SW480 (cell line): ENCODE measurements at regions not wholly inside any gene's neighbourhood (a gene's known extent, or its start where the extent isn't known, plus 50 kb on each side); places are given as distances from the start of the nearest gene placed in this dataset.
A peak's percentile ranks its signal among the peaks of the same experiment; 100 is the strongest.
"Not testable (repeated sequence)": the region's sequence is repeated elsewhere in the genome, so short reads cannot be mapped to it uniquely, and the experiment has no call there.

ENCODE experiments used
- DNase-seq: peaks from one replicate; pipeline ENCODE4 v3.0.0-alpha.2; 2016; ENCODE audit warnings: low spot score

DNA sequence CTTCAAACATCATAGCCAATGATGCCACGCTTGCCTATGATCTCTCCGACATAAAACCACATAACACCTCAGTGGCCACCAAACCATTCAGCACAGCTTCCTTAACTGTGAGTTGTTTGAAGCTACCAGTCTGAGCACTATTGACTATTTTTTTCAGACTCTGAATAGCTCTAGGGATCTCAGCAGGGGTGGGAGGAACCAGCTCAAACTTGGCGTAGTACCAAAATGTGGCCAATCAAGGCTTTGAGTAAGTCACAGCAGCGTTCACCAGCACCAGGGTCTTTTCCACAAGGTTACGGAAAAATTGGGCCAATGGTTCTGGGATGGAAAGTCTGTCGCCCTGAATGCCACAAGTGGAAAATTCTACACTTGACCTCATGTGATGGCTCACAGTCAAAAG lies 70.6 kb downstream of the SMPDL3A start:
- no peak for DNase-seq

- no peak for DNase-seq
Observed at GRCh38 chr6:122861594-122861993, 72.5 kb downstream of the SMPDL3A start.

GRCh38 chr6:122868137-122868536 lies 79.1 kb downstream of the SMPDL3A start:
- no peak for DNase-seq

DNA sequence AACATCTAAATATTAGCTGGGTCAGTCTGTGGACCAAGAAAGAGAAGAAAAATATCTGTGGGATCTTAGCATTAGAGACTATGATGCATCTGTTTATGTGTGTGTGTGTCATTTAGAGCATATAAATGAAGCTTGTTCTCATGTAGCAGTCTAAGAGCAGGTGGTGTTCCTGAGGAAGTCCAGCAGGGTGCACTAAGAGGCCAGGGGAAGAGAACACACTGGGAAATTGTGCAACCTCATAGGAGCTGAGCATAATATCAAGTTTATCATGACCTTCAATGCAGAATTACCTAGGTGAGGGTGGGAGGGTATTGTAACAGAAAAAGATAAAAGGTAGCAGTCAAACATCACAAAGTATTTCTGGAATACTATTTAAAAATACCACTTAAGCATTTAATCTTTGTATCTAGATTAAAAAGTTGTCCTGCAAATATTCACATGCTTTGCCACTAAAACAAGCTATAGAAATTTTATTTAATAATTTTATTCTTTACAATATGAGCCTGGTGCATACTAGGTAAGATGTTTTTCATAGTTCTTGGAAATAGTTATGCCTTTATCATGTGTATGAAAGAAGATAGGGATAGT lies 80.5 kb downstream of the SMPDL3A start:
- peak; percentile 62 for DNase-seq

DNA sequence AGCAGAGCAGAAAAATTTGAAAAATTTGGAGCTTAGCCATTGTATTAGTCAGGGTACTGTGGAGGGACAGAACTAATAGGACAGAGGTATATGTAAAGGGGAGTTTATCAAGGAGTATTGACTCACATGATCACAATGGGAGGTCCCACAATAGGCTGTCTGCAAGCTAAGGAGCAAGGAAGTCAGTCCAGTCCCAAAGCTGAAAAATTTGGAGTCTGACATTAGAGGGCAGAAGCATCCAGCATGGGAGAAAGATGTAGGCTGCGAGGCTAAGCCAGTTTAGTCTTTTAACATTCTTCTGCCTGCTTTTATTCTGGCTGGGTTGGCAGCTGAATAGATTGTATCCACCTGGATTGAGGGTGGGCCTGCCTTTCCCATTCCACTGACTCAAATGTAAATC lies 82.0 kb downstream of the SMPDL3A start:
- DNase-seq = no peak

- DNase-seq = no peak
Observed at GRCh38 chr6:122872311-122872710, 83.3 kb downstream of the SMPDL3A start.

DNA sequence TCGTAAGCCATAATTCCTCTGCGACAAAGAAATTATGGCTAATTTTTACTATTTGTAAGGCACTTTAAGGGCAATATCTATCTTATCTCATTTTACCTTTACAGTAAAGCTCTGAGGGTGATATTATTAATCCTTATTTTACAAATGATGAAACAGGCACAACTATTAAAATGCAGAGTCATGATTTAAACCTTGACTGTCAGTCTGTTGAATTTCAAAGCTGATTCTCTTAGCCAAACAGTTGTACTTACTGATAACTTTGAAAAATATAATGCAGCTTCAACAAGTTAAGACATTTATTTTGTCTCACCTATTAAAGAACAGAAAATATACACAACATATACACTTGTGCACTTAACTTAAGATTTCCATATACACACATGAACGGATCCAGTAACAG lies 88.2 kb downstream of the SMPDL3A start:
- DNase-seq = no peak

DNA sequence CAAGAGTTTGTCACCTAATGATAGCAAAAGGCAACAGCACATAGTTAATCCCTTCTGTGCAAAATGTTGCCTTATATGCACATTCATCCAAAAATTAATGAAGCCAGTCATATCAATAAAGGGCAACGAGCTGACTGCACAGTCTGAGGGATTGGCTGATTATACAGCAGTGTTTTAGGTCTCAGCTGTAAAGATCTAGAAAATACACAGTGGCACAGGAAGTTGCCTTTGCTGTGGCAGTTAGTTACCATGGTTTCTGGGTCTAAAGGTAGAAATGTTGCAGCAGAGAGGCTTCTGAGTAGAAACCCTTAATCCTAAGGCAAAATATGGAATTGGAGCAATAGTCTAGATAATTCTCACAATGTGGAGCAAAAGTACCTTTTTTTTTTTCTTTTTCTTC lies 89.7 kb downstream of the SMPDL3A start:
- DNase-seq = no peak

- no peak for DNase-seq
Observed at GRCh38 chr6:122886481-122886880, 97.4 kb downstream of the SMPDL3A start.

DNA sequence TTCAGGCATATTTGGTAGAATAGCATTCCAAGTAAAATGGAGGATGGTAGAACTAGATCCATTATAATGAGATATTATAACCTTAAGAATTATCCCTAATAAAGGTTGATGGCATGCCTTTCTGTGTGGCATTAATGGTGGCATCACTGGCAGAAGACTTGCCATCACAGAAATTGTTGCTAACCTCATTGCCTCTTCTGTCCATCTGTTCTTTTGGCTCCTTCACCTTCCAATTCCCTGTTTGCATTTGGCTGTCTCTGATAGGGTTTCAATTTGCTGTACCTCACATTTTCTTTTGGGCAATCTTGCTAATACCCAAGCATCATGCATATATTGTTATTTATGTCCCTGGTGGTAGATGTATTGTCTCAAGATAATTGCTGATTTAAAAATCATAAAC lies 98.9 kb downstream of the SMPDL3A start:
- no peak for DNase-seq

- DNase-seq = not testable (repeated sequence)
Observed at GRCh38 chr6:122888680-122889079, 99.6 kb downstream of the SMPDL3A start.

DNA sequence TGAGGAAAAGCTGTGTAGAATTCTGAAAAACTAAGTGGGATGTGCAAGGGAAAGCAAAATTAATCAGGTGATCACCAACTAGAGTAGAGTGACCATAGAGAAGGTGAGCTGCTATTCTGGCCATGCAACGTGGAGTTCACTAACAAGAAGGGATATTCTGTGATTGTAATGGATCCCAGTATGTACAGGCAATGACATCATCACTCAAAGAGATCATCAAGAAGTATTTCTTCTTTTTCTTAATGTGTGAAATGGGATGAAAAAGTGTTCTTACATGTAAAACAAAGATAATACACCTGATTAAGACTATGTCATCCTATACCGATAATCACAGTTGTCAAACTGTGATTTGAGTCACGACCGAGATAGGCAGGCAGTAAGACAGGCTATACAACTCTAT lies 101.2 kb downstream of the SMPDL3A start:
- no peak for DNase-seq

DNA sequence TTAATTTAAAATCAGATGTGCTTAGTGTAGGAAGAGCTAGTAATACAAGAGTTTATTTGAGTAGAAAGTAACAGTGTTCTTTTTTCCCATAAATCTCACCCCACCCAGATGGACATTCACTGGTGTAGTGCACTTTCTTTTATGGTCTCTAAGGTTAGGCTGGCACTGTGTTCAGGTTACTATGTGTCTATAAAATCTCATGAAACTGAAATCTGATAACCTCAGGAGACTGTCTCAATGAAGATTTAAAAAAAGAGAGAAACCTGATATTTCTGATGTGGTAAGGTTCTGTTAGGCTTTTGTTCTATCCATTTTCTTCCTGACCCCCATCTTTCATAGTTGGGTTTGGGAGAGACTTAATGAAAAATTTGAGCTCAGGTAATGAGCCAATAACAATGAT lies 101.2 kb upstream of the CLVS2 start:
- no peak for DNase-seq

GRCh38 chr6:122902326-122902725 lies 93.7 kb upstream of the CLVS2 start:
- no peak for DNase-seq

DNA sequence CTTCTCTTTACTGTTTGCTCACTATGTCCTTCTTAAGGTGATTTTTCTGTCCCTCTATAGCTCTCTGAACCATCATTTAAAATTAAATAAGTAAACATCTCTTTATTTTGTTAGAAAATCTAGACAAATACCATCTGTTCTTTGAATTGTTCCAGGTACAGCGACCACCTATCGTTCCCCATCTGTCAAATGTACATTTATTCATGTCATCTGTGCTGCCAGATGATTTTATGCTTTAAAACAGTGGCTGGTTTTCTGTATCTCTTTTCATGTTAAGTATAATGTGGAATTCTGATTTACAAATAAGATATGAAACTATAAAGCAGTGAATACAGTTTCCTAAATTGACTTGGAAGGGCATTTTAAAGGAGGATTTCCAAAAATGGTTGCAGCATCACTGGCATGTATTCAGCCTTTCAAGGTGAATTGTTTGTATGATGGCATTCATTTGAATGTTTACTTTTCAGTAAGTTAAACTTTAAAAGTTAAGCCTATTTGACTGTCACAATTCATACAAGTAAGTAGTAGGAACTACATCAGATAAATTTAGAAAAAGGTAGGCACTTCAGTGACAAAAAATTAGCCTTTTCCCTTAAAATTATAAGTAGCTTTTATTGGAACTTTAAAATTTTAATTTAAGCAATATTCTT lies 92.6 kb upstream of the CLVS2 start:
- no peak for DNase-seq

GRCh38 chr6:122904166-122904565 lies 91.9 kb upstream of the CLVS2 start:
- DNase-seq = no peak

DNA sequence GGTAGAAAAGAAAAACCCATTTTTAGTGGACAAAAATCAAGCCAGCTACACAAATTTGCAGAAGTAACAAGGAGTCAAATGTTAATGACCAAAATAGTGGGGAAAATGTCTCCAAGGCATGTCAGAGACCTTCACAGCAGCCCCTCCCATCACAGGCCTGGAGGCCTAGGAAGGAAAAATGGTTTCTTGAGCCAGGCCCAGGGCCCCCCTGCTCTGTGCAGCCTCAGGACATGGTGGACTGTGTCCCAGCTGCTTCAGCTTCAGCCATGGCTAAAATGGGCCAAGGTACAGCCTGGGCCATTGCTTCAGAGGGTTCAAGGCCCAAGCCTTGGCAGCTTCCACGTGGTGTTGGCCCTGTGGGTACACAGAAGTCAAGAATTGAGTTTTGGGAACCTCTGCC lies 82.5 kb upstream of the CLVS2 start:
- DNase-seq = no peak

DNA sequence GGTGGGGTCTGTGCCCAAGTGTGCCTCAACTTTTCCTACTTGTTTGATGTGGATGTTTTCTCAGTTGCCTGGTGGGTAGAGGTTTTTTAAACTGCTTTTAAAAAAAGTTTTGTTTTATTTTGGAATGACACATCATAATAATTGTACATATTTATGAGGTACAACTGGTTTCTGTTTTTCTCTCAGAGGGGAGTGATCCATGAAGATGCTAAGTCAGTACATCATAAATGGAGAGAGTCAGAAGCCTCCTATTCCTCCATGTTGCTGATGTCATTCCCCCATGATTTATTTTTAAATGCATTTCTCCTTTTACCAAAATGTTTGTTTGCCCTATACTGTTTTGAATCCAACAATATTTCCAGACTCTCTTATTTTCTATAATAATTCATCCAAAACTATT lies 77.3 kb upstream of the CLVS2 start:
- DNase-seq = no peak

- no peak for DNase-seq
Observed at GRCh38 chr6:122930252-122931180, 65.5 kb upstream of the CLVS2 start.

DNA sequence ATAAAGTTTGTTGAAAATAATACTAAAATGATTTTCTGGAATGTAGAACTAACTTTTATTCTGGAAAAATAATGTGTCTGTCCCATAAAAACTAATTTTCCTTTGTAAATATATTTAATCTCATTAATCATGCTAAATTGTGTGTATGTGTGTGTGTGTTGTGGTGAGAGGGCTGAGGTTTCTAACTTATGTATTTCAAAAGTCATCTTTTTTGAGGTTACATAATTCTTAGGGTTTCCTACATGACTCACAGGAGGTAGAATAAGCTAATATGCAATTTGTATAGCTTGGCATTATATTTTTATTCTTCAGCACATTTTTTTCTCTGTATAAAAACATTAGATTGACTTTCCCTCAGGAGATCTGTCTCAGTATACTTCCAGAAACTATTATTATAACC lies 64.1 kb upstream of the CLVS2 start:
- no peak for DNase-seq

DNA sequence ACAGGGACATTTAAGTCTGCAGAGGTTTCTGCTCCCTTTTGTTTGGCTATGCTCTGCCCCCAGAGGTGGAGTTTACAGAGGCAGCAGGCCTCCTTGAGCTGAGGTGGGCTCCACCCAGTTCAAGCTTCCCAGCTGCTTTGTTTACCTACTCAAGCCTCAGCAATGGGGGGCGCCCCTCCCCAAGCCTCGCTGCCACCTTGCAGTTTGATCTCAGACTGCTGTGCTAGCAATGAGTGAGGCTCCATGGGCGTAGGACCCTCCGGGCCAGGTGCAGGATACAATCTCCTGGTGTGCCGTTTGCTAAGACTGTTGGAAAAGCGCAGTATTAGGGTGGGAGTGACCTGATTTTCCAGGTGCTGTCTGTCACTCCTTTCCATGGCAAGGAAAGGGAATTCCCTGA lies 51.1 kb upstream of the CLVS2 start:
- not testable (repeated sequence) for DNase-seq
